HepG2 (cell line): ENCODE measurements at regions not wholly inside any gene's neighbourhood (a gene's known extent, or its start where the extent isn't known, plus 50 kb on each side); places are given as distances from the start of the nearest gene placed in this dataset.

Source experiments
- ATAC-seq: fragments of 200-7000 bp; cut with Tn5 transposase; 3 replicates; pipeline ENCODE4 v1.9.1; 2020; ENCODE audit warnings: mild to moderate bottlenecking, moderate library complexity
- BruUV-seq: library from RNA; stranded (reverse); fragments of 400-500 nt; replicated peaks from 2 replicates; lab custom pipeline; 2021; lab: Mats Ljungman, UMichigan
- CTCF ChIA-PET: fragments of 300-600 bp; formaldehyde crosslinking; extraction: SDS; loops from one replicate; lab custom pipeline; 2021; ENCODE audit warnings: low total read pairs, inconsistent platforms, low intra/inter-chr PET ratio; lab: Yijun Ruan, JAX
- POLR2A ChIA-PET: fragments of 350-600 bp; sonication (Branson Sonifier 250); formaldehyde crosslinking; loops from one replicate; lab custom pipeline; 2020; ENCODE audit warnings: antibody characterized with exemption, inconsistent platforms; lab: Yijun Ruan, JAX
- DNase-seq: peaks from one replicate; pipeline ENCODE4 v3.0.0-alpha.2; 2015; ENCODE audit warnings: low spot score
- FAIRE-seq: peaks from 3 replicates; lab custom pipeline; 2011; peaks lifted over from hg19 to GRCh38; lab: Jason Lieb, UNC
- H2AFZ ChIP-seq: one replicate; pipeline ENCODE4 v1.6.1; 2011; ENCODE audit warnings: low read length, inconsistent platforms
- H3K27ac ChIP-seq: fragments of 300-600 bp; 3 replicates; pipeline ENCODE4 v1.8.0; 2011; ENCODE audit warnings: mixed run types, mild to moderate bottlenecking, mixed read lengths, low read length, inconsistent platforms; ENCODE audit not compliant: insufficient read depth; ENCODE audit errors: extremely low read length
- H3K27me3 ChIP-seq, 2 experiments: fragments of 200-600 bp in 1 of 2; 2 replicates in 1 of 2; 3 replicates in 1 of 2; pipeline versions ENCODE4 v1.6.0 to v1.8.0; 2011; ENCODE audit warnings: low read length in 2 of 2, mild to moderate bottlenecking in 2 of 2, moderate library complexity in 2 of 2, inconsistent platforms in 1 of 2; ENCODE audit not compliant: insufficient read depth in 2 of 2, control insufficient read depth in 1 of 2
- H3K36me3 ChIP-seq, 2 experiments: fragments of 200-600 bp in 1 of 2; replicated peaks in 1 of 2; 2 replicates in 1 of 2; 3 replicates in 1 of 2; pipeline versions ENCODE4 v1.5.1 to v1.8.0; 2011; ENCODE audit warnings: low read length in 2 of 2, inconsistent platforms in 1 of 2; ENCODE audit not compliant: insufficient read depth in 2 of 2, control insufficient read depth in 1 of 2
- H3K4me1 ChIP-seq: 2 replicates; pipeline ENCODE4 v1.5.1; 2012; ENCODE audit warnings: low read length, inconsistent platforms; ENCODE audit not compliant: insufficient read depth
- H3K4me2 ChIP-seq: 2 replicates; pipeline ENCODE4 v1.6.0; 2011; ENCODE audit warnings: low read depth, low read length, inconsistent platforms
- H3K4me3 ChIP-seq, 3 experiments: fragments of 200-600 bp in 1 of 3; sonication (generic), shearing (Covaris generic) in 1 of 3; replicated peaks in 1 of 3; 2 replicates each; pipeline ENCODE4 v1.5.1; 2011 to 2016; ENCODE audit warnings: low read length in 3 of 3, inconsistent platforms in 2 of 3, low read depth in 2 of 3, mild to moderate bottlenecking in 2 of 3, control low read depth in 1 of 3, mixed read lengths in 1 of 3; ENCODE audit not compliant: insufficient read depth in 1 of 3
- H3K79me2 ChIP-seq: one replicate; pipeline ENCODE4 v1.6.1; 2011; ENCODE audit warnings: low read length, inconsistent platforms; ENCODE audit not compliant: insufficient read depth
- H3K9ac ChIP-seq: 2 replicates; pipeline ENCODE4 v1.6.0; 2011; ENCODE audit warnings: mild to moderate bottlenecking, low read depth, low read length, inconsistent platforms; ENCODE audit not compliant: insufficient read depth
- H3K9me3 ChIP-seq: 2 replicates; pipeline ENCODE4 v1.5.1; 2012; ENCODE audit warnings: mild to moderate bottlenecking, low read length
- H4K20me1 ChIP-seq: 2 replicates; pipeline ENCODE4 v1.6.0; 2011; ENCODE audit warnings: inconsistent platforms, mild to moderate bottlenecking, low read length, moderate library complexity; ENCODE audit not compliant: insufficient read depth
- IKZF4 ChIP-seq: sonication (generic); formaldehyde crosslinking; IDR thresholded peaks from 2 replicates; pipeline ENCODE4 v1.5.1; 2020; ENCODE audit warnings: borderline replicate concordance, mild to moderate bottlenecking, low read depth, missing genetic modification reagents; ENCODE audit errors: not compliant biosample characterization
- KAT2B ChIP-seq: fragments of 150-350 bp; IDR thresholded peaks from 2 replicates; pipeline ENCODE4 v1.6.1; 2014; ENCODE audit warnings: low read depth, low read length, borderline replicate concordance
- NONO ChIP-seq, 2 experiments: fragments of 450-650 bp in 1 of 2; sonication (generic) in 1 of 2; formaldehyde crosslinking in 1 of 2; IDR thresholded peaks in 1 of 2; conservative IDR thresholded peaks in 1 of 2; 2 replicates each; pipeline versions ENCODE4 v1.6.1 to v1.8.0; 2017 to 2022; ENCODE audit warnings: mild to moderate bottlenecking in 1 of 2, missing genetic modification reagents in 1 of 2, moderate library complexity in 1 of 2
- SNAPC2 ChIP-seq: sonication (generic); formaldehyde crosslinking; IDR thresholded peaks from 2 replicates; pipeline ENCODE4 v1.8.1; 2022; ENCODE audit warnings: mild to moderate bottlenecking, missing genetic modification reagents
- ZBTB40 ChIP-seq, 2 experiments: fragments of 450-650 bp in 1 of 2; sonication (generic) in 1 of 2; formaldehyde crosslinking in 1 of 2; IDR thresholded peaks; 2 replicates each; pipeline versions ENCODE4 v1.6.1 to v1.8.0; 2016 to 2022; ENCODE audit warnings: antibody characterized with exemption in 1 of 2, mild to moderate bottlenecking in 1 of 2, missing genetic modification reagents in 1 of 2
- ZKSCAN5 ChIP-seq: sonication (generic); formaldehyde crosslinking; IDR thresholded peaks from 2 replicates; pipeline ENCODE4 v1.5.1; 2020; ENCODE audit warnings: mild to moderate bottlenecking, missing genetic modification reagents
- ZNF432 ChIP-seq: sonication (generic); formaldehyde crosslinking; IDR thresholded peaks from 2 replicates; pipeline ENCODE4 v1.5.0; 2020; ENCODE audit warnings: missing genetic modification reagents, mild to moderate bottlenecking, borderline replicate concordance
- ZNF577 ChIP-seq: sonication (generic); formaldehyde crosslinking; IDR thresholded peaks from 2 replicates; pipeline ENCODE4 v1.4.0; 2020; ENCODE audit warnings: mild to moderate bottlenecking, low read depth, missing genetic modification reagents, borderline replicate concordance
- ZNF597 ChIP-seq: sonication (generic); formaldehyde crosslinking; IDR thresholded peaks from 2 replicates; pipeline ENCODE4 v1.5.0; 2020; ENCODE audit warnings: missing genetic modification reagents
- ZNF784 ChIP-seq: sonication (generic); formaldehyde crosslinking; IDR thresholded peaks from 2 replicates; pipeline ENCODE4 v1.5.1; 2020; ENCODE audit warnings: missing genetic modification reagents, mild to moderate bottlenecking, borderline replicate concordance
- ZSCAN31 ChIP-seq: sonication (generic); formaldehyde crosslinking; IDR thresholded peaks from 2 replicates; pipeline ENCODE4 v1.5.0; 2020; ENCODE audit warnings: low read depth, mild to moderate bottlenecking, missing genetic modification reagents
- WGBS: methylation state at CpG from one replicate; pipeline ENCODE4 v1.1.6; 2017; ENCODE audit warnings: low lambda C conversion rate; 5-methylcytosine and 5-hydroxymethylcytosine counted together
- in situ Hi-C: cut with HindIII; loops from 2 replicates; pipeline ENCODE4 v1.10.0; 2017; ENCODE audit warnings: low pct_unique_long_range_greater_than_20kb; ENCODE audit not compliant: extremely low pct_ligation_motif_present
- intact Hi-C: fragments of 100-400 bp; cut with micrococcal nuclease; formaldehyde crosslinking; loops from one replicate; pipeline ENCODE4 v1.10.0; 2022; ENCODE audit not compliant: unreplicated experiment

DNA sequence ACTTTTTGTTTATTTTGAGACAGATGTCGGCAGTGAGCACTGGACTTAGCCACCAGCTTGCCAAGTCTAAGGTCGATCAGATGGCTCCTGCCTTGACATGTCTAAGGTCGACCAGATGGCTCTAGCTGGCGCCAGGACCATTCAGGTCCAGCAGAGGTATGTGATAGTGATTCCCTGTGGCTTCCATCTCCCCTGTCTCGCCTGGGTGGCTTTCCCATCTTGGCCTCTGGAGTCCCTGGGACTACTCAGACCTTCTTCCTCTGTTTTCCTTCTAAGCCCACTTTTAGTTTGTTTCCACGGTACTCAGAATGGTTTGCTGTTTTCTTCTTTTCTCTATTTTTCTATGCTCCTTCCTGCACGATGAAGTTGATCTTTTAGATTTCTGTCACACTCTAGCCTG, 1435.7 kb downstream of the UQCRFS1 start (continued):
- TF ChIP-seq ZBTB40 (IDR thresholded peaks at IDR 0.05): no peak
- no peak for TF ChIP-seq ZBTB40 (CRISPR knock-in tag; IDR thresholded peaks at IDR 0.05)
- TF ChIP-seq, all 625 proteins: peak for 0

DNA sequence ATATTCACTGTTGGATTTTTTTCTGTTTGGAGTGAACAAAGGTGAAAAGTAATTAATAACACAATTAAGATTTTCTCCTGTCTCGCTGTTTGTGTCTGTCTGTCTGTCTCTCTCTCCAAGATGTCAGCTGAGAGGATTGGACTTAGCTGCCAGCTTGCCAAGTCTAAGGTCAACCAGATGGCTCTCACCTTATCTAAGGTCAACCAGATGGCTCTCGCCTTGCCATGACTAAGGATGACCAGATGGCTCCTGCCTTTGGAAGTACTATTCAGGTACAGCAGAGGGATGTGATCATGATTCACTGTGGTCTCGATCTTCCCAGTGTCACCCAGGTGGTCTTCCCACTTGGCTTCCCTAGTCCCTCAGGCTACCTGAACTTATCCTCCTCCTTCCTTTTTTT, 1436.4 kb downstream of the UQCRFS1 start:
- H3K36me3 ChIP-seq: peaks cover 7 to 31% of the 10 kb centered on the region in 2 experiments; a peak in 4 of 5 replicates
- no TSS peak for BruUV-seq
- H4K20me1 ChIP-seq: no peaks in the 10 kb centered on the region
- no peak for ATAC-seq
- H3K27me3 ChIP-seq: no peaks in the 10 kb centered on the region; a peak in 1 of 5 replicates
- in situ Hi-C loops (no loop called here), intact Hi-C loops (loop anchor here (2.0 kb wide), 1 partner anchor 16 kb away; no protein-coding TSS in a partner anchor)
- WGBS: 98% methylated on average over 3 of the region's 3 CpGs
- H3K4me2 ChIP-seq: no peak overlapping the region
- no peak overlapping the region for H3K27ac ChIP-seq
- peaks cover 28% of the 10 kb centered on the region for H3K9me3 ChIP-seq
- H3K79me2 ChIP-seq: no peaks in the 10 kb centered on the region
- no peaks in the 10 kb centered on the region for H3K4me1 ChIP-seq
- no peak for FAIRE-seq
- no peak for DNase-seq
- ChIA-PET CTCF (interaction anchor here (0.8 kb wide), 1 partner anchor 26 kb away, joined by 3 read pairs; no protein-coding TSS in a partner anchor), POLR2A (no interaction called here)
- no peak overlapping the region for H3K9ac ChIP-seq
- H2AFZ ChIP-seq: no peak overlapping the region
- H3K4me3 ChIP-seq: no peak overlapping the region
- TF ChIP-seq IKZF4 (CRISPR knock-in tag): no peak
- no peak for TF ChIP-seq NONO (IDR thresholded peaks at IDR 0.05)
- TF ChIP-seq NONO (CRISPR knock-in tag; conservative IDR thresholded peaks at IDR 0.05): no peak
- no peak for TF ChIP-seq KAT2B
- TF ChIP-seq ZSCAN31 (CRISPR knock-in tag): no peak
- no peak for TF ChIP-seq ZNF597 (CRISPR knock-in tag)
- TF ChIP-seq ZNF577 (CRISPR knock-in tag): no peak
- no peak for TF ChIP-seq SNAPC2 (CRISPR knock-in tag)
- no peak for TF ChIP-seq ZKSCAN5 (CRISPR knock-in tag)
- TF ChIP-seq ZNF784 (CRISPR knock-in tag): no peak
- no peak for TF ChIP-seq ZNF432
